ENCODE measurements at regions not wholly inside any gene's neighbourhood (a gene's known extent, or its start where the extent isn't known, plus 50 kb on each side); places are given as distances from the start of the nearest gene placed in this dataset.
"Not testable (repeated sequence)": the region's sequence is repeated elsewhere in the genome, so short reads cannot be mapped to it uniquely, and the experiment has no call there.

GRCh38 chr7:82595795-82596194, 152.2 kb upstream of the CACNA2D1 start:
- H3K27ac ChIP-seq (ENCODE audit: extremely low read depth, low read depth, low read length); H3K36me3 ChIP-seq (ENCODE audit: control insufficient read depth in 2 of 2, insufficient read depth in 1 of 2, low read length in 2 of 2); H3K9me3 ChIP-seq (ENCODE audit: control insufficient read depth, insufficient read depth, low read depth, low read length); H3K4me3 ChIP-seq (ENCODE audit: low read depth, low read length); POLR2A ChIA-PET: not testable (repeated sequence)
- H3K4me1 ChIP-seq (ENCODE audit: control insufficient read depth, insufficient read depth, low read length), result peaks cover 23% of the 10 kb centered on the region; the same call in 1 of the 2 replicates
- peak; percentile 30; the same call in 1 of the 2 replicates for TF ChIP-seq MZF1 (tag by site-specific recombination; IDR thresholded peaks at IDR 0.05; ENCODE audit: borderline replicate concordance)
- CTCF ChIA-PET, result interaction anchor here (0.6 to 0.7 kb wide), 4 partner anchors 134 to 521 kb away, joined by 3 to 10 read pairs (median 4); no protein-coding TSS in a partner anchor

- ChIA-PET POLR2A (no interaction called here), CTCF (interaction anchor here (0.6 to 0.7 kb wide), 3 partner anchors 164 to 520 kb away, joined by 3 to 10 read pairs (median 4); no protein-coding TSS in a partner anchor)
- TF ChIP-seq ZNF37A (tag by site-specific recombination; IDR thresholded peaks at IDR 0.05) (no peak), ZNF362 (tag by site-specific recombination; IDR thresholded peaks at IDR 0.05) (0 out of 2 replicates have a peak, but pooled peaks have one; percentile 14), ZNF157 (tag by site-specific recombination; IDR thresholded peaks at IDR 0.05) (no peak), ZFP69B (tag by site-specific recombination; IDR thresholded peaks at IDR 0.05) (no peak), REST (tag by site-specific recombination; IDR thresholded peaks at IDR 0.05) (no peak)
- no peaks in the 10 kb centered on the region for H3K36me3 ChIP-seq (ENCODE audit: control insufficient read depth in 2 of 2, insufficient read depth in 1 of 2, low read length in 2 of 2)
- no peaks in the 10 kb centered on the region for H3K9me3 ChIP-seq (ENCODE audit: control insufficient read depth, insufficient read depth, low read depth, low read length)
- peaks cover 19% of the 10 kb centered on the region; the same call in 1 of the 2 replicates for H3K4me1 ChIP-seq (ENCODE audit: control insufficient read depth, insufficient read depth, low read length)
- no peak overlapping the region for H3K4me3 ChIP-seq (ENCODE audit: low read depth, low read length)
- no peak overlapping the region for H3K27ac ChIP-seq (ENCODE audit: extremely low read depth, low read depth, low read length)
These were observed 151.6 kb upstream of the CACNA2D1 start for GRCh38 chr7:82595176-82595575.

- no peaks in the 10 kb centered on the region for H3K36me3 ChIP-seq (ENCODE audit: control insufficient read depth in 2 of 2, insufficient read depth in 1 of 2, low read length in 2 of 2)
- no peak overlapping the region for H3K27ac ChIP-seq (ENCODE audit: extremely low read depth, low read depth, low read length)
- peaks cover 14% of the 10 kb centered on the region; the same call in 1 of the 2 replicates for H3K4me1 ChIP-seq (ENCODE audit: control insufficient read depth, insufficient read depth, low read length)
- TF ChIP-seq ZNF155 (tag by site-specific recombination; IDR thresholded peaks at IDR 0.05) (no peak), INSM2 (tag by site-specific recombination; IDR thresholded peaks at IDR 0.05) (no peak), EGR2 (tag by site-specific recombination; IDR thresholded peaks at IDR 0.05; ENCODE audit: low read depth) (no peak), SCRT1 (tag by site-specific recombination; IDR thresholded peaks at IDR 0.05; ENCODE audit: borderline replicate concordance) (no peak), ZNF26 (tag by site-specific recombination; IDR thresholded peaks at IDR 0.05) (no peak), ZNF311 (tag by site-specific recombination; IDR thresholded peaks at IDR 0.05; ENCODE audit: borderline replicate concordance) (no peak), TRIM28 (IDR thresholded peaks at IDR 0.05; ENCODE audit: borderline replicate concordance, low read length) (no peak), HOXA7 (CRISPR knock-in tag; IDR thresholded peaks at IDR 0.05; ENCODE audit: borderline replicate concordance) (no peak), ZNF544 (tag by site-specific recombination; IDR thresholded peaks at IDR 0.05) (no peak), ZNF518A (tag by site-specific recombination; conservative IDR thresholded peaks at IDR 0.05; ENCODE audit: low read depth) (no peak)
- ChIA-PET POLR2A (no interaction called here), CTCF (interaction anchor here (0.6 to 1.3 kb wide), 5 partner anchors 11 to 1095 kb away, joined by 3 to 7 read pairs (median 4); no protein-coding TSS in a partner anchor)
- H3K9me3 ChIP-seq (ENCODE audit: control insufficient read depth, insufficient read depth, low read depth, low read length), result no peaks in the 10 kb centered on the region
- no peak overlapping the region for H3K4me3 ChIP-seq (ENCODE audit: low read depth, low read length)
These were observed 151.1 kb upstream of the CACNA2D1 start for GRCh38 chr7:82594665-82595064.

Data from HEK293 (cell line).